A673 (cell line): ENCODE measurements at regions not wholly inside any gene's neighbourhood (a gene's known extent, or its start where the extent isn't known, plus 50 kb on each side); places are given as distances from the start of the nearest gene placed in this dataset.

Experiments
- BruUV-seq: library from RNA; stranded (reverse); fragments of 400-500 nt; replicated peaks from 2 replicates; lab custom pipeline; 2021; lab: Mats Ljungman, UMichigan
- CTCF ChIA-PET: fragments of 300-600 bp; sonication (Branson Sonifier 250); formaldehyde crosslinking; loops from one replicate; lab custom pipeline; 2022; ENCODE audit warnings: antibody characterized with exemption; lab: Charles Lee
- POLR2A ChIA-PET: fragments of 300-600 bp; sonication (Branson Sonifier 250); formaldehyde crosslinking; loops from one replicate; lab custom pipeline; 2022; ENCODE audit warnings: antibody characterized with exemption; ENCODE audit not compliant: low non-redundant PET; lab: Charles Lee
- DNase-seq: peaks from one replicate; pipeline ENCODE4 v3.0.0-alpha.2; 2015; ENCODE audit warnings: low spot score
- H3K27ac ChIP-seq: fragments of 200-600 bp; sonication (generic); 2 replicates; pipeline ENCODE4 v1.5.1; 2016; ENCODE audit warnings: mixed run types, low read depth, mild to moderate bottlenecking, mixed read lengths, antibody characterized with exemption, low read length; ENCODE audit not compliant: poor library complexity, severe bottlenecking
- H3K27me3 ChIP-seq: fragments of 200-600 bp; sonication (generic); replicated peaks from 2 replicates; pipeline ENCODE4 v1.6.1; 2017; ENCODE audit warnings: mixed run types, low read depth, mild to moderate bottlenecking, mixed read lengths, antibody characterized with exemption, low read length; ENCODE audit not compliant: insufficient read depth, poor library complexity
- H3K36me3 ChIP-seq: fragments of 200-600 bp; sonication (generic); 2 replicates; pipeline ENCODE4 v1.6.1; 2016; ENCODE audit warnings: mixed run types, mild to moderate bottlenecking, mixed read lengths, antibody characterized with exemption, low read length; ENCODE audit not compliant: insufficient read depth, poor library complexity, severe bottlenecking
- H3K4me1 ChIP-seq: fragments of 200-600 bp; sonication (generic); 2 replicates; pipeline ENCODE4 v1.6.1; 2017; ENCODE audit warnings: mixed run types, mild to moderate bottlenecking, mixed read lengths, antibody characterized with exemption, low read length; ENCODE audit not compliant: insufficient read depth, poor library complexity, severe bottlenecking
- H3K4me3 ChIP-seq: fragments of 200-600 bp; sonication (generic); 2 replicates; pipeline ENCODE4 v1.5.1; 2016; ENCODE audit warnings: low read depth, mixed run types, mild to moderate bottlenecking, mixed read lengths, low read length; ENCODE audit not compliant: poor library complexity, severe bottlenecking
- H3K9me3 ChIP-seq: fragments of 200-600 bp; sonication (generic); 2 replicates; pipeline ENCODE4 v1.6.1; 2016; ENCODE audit warnings: mixed run types, low read depth, mild to moderate bottlenecking, mixed read lengths, antibody characterized with exemption, low read length; ENCODE audit not compliant: poor library complexity, severe bottlenecking
- CTCF ChIP-seq: fragments of 300-800, 200-600 bp; sonication (generic); conservative IDR thresholded peaks from 2 replicates; pipeline ENCODE4 v1.5.1; 2017; ENCODE audit warnings: low read depth, mild to moderate bottlenecking, antibody characterized with exemption, low read length, moderate library complexity, mixed read lengths
- EZH2 ChIP-seq: fragments of 200-600 bp; sonication (generic); IDR thresholded peaks from 2 replicates; pipeline ENCODE4 v1.6.1; 2017; ENCODE audit warnings: borderline replicate concordance, low read depth, mild to moderate bottlenecking, mixed read lengths, antibody characterized with exemption, low read length; ENCODE audit not compliant: poor library complexity, severe bottlenecking
- intact Hi-C: fragments of 100-400 bp; cut with micrococcal nuclease; formaldehyde crosslinking; loops from one replicate; pipeline ENCODE4 v1.10.0; 2022; ENCODE audit not compliant: unreplicated experiment

GRCh38 chr13:86559901-86560300 is 760.7 kb upstream of the SLITRK6 start:
- ChIA-PET POLR2A (no interaction called here), CTCF (no interaction called here)
- no peak for DNase-seq
- intact Hi-C loops, result no loop called here
- H3K4me1 ChIP-seq, result no peaks in the 10 kb centered on the region
- H3K9me3 ChIP-seq, result no peaks in the 10 kb centered on the region
- H3K27ac ChIP-seq, result no peak overlapping the region
- BruUV-seq, result no TSS peak
- H3K4me3 ChIP-seq, result no peak overlapping the region
- H3K27me3 ChIP-seq, result no peaks in the 10 kb centered on the region
- no peak for TF ChIP-seq EZH2
- TF ChIP-seq CTCF, result no peak
- no peaks in the 10 kb centered on the region for H3K36me3 ChIP-seq

DNA sequence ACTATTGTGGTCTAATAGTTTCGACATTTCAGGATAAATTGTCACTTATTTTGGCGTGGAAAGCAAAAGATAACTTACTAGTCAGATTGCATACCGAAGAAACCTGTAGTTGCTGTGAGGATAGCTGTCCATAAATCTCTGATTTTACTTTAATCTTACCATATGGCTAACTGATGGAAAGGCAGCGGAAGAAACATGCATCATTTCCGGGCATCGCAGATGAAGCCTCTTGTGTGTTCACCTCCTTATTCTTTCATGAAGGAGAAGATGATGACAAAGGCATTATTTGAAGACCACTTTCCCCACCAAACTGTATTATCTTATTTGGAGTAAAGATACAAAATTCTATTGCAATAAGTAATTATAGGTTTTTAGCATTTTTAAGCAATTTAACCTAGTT is 763.6 kb upstream of the SLITRK6 start:
- TF ChIP-seq EZH2 (no peak), CTCF (no peak)
- DNase-seq, result no peak
- no peak overlapping the region for H3K27ac ChIP-seq
- no TSS peak for BruUV-seq
- ChIA-PET CTCF (no interaction called here), POLR2A (no interaction called here)
- H3K4me3 ChIP-seq, result no peak overlapping the region
- H3K4me1 ChIP-seq, result no peaks in the 10 kb centered on the region
- H3K27me3 ChIP-seq, result no peaks in the 10 kb centered on the region
- H3K36me3 ChIP-seq, result no peaks in the 10 kb centered on the region
- intact Hi-C loops, result no loop called here
- no peaks in the 10 kb centered on the region for H3K9me3 ChIP-seq

DNA sequence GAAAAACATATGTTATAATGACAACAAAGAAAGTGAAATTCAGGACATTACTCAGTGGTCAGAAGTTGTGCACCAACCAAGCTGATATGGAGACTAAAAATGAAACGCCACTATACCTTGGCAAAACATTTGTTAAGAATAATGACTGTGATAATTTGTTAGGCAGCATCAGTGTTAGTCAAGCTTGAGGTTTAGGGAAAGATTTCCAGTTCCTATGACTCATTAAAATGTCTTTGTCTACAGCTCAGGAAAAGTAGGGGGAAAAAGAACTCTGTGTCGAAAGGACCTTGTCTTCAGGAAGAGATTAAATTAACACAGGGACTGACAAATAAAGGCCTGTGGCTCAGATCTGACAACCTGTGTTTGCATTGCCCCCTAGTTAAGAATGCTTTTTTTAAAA is 764.1 kb upstream of the SLITRK6 start:
- Histone ChIP-seq H3K27ac (no peak overlapping the region), H3K4me1 (no peaks in the 10 kb centered on the region), H3K9me3 (no peaks in the 10 kb centered on the region), H3K36me3 (no peaks in the 10 kb centered on the region), H3K27me3 (no peaks in the 10 kb centered on the region), H3K4me3 (no peak overlapping the region)
- POLR2A ChIA-PET, result no interaction called here
- peak; percentile 26 for DNase-seq
- CTCF ChIA-PET, result no interaction called here
- BruUV-seq, result no TSS peak
- intact Hi-C loops, result no loop called here
- TF ChIP-seq CTCF, result no peak
- no peak for TF ChIP-seq EZH2
